ENCODE measurements at regions not wholly inside any gene's neighbourhood (a gene's known extent, or its start where the extent isn't known, plus 50 kb on each side); places are given as distances from the start of the nearest gene placed in this dataset.

DNA sequence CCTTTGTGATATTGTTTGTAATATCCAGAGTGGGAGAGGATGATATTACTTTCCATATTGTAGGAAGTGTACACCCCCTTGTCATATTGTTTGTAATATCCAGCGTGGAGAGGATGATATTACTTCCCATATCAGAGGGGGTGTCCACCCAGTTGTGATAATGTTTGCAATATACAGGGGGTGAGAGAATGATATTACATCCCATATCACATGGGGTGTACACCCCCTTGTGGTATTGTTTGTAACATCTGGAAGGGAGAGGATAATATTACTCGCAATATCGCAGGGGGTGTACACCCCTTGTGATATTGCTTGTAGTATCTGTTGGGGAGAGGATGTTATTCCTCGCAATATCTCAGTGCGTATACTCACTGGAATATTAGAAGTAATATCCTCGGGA, 61.5 kb downstream of the PRSS23 start:
- no peak overlapping the region for H3K4me3 ChIP-seq (ENCODE audit: low read length in 2 of 2)
- no peaks in the 10 kb centered on the region for H3K4me1 ChIP-seq (ENCODE audit: control insufficient read depth in 2 of 2, insufficient read depth in 2 of 2, low read length in 2 of 2)
- no peaks in the 10 kb centered on the region for H3K9me3 ChIP-seq (ENCODE audit: control insufficient read depth in 2 of 2, insufficient read depth in 1 of 2, low read length in 1 of 2)
- DNase-seq (ENCODE audit: low read depth in 6 of 9, low spot score in 9 of 9) = no peak
- no peaks in the 10 kb centered on the region for H3K36me3 ChIP-seq (ENCODE audit: control insufficient read depth in 2 of 2, insufficient read depth in 2 of 2, low read length in 1 of 2)
- WGBS = 96% methylated on average over 6 of the region's 6 CpGs
- H3K27ac ChIP-seq (ENCODE audit: low read depth in 1 of 2, low read length in 1 of 2) = no peak overlapping the region
- H3K27me3 ChIP-seq (ENCODE audit: control insufficient read depth in 2 of 2, insufficient read depth in 1 of 2, low read length in 1 of 2) = no peaks in the 10 kb centered on the region

DNA sequence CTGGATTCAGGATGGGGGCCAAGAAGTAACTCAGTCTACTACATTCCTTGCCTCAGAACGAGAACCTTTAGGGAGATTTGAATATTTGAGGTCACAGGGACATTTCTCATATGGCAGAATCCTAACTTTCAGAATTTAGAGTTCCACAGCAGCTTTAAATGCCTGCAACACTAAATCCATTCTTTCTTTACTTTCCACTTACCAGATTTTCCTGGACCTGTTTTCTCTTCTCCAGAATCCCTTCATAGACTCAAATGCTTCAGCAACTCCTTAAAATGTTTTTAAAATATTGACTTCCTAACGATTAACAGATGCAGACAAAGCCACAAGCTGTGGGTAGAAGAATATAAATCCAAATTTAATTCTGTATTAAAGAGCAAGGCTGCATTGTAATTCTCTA, 63.1 kb downstream of the PRSS23 start:
- no peaks in the 10 kb centered on the region for H3K36me3 ChIP-seq (ENCODE audit: control insufficient read depth in 2 of 2, insufficient read depth in 2 of 2, low read length in 1 of 2)
- H3K4me3 ChIP-seq (ENCODE audit: low read length in 2 of 2) = no peak overlapping the region
- no peak overlapping the region for H3K27ac ChIP-seq (ENCODE audit: low read depth in 1 of 2, low read length in 1 of 2)
- DNase-seq (ENCODE audit: low read depth in 6 of 9, low spot score in 9 of 9) = no peak
- WGBS = 67% methylated on average over 2 of the region's 2 CpGs
- H3K4me1 ChIP-seq (ENCODE audit: control insufficient read depth in 2 of 2, insufficient read depth in 2 of 2, low read length in 2 of 2) = no peaks in the 10 kb centered on the region
- no peaks in the 10 kb centered on the region for H3K27me3 ChIP-seq (ENCODE audit: control insufficient read depth in 2 of 2, insufficient read depth in 1 of 2, low read length in 1 of 2)
- H3K9me3 ChIP-seq (ENCODE audit: control insufficient read depth in 2 of 2, insufficient read depth in 1 of 2, low read length in 1 of 2) = no peaks in the 10 kb centered on the region

DNA sequence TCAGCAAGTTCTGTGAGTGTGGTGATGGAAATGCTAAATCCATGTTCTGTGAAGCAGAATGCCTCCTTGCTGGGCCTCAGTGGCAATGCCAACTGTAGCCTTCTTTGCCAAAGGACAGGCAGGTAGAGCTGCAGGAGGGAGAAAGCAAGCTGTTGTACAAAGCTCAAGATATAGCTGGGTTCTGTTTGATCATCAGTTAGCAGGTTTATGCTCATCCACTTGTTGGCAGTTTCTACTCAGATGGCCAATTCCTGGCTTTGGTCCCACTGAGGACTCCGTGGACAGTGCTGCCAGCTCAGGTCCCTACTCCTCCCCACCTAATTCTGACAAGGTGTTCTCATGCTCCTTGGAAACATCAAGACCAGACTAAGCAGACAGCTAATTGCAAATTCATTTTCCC, 65.1 kb downstream of the PRSS23 start:
- Histone ChIP-seq H3K4me3 (ENCODE audit: low read length in 2 of 2) (no peak overlapping the region), H3K36me3 (ENCODE audit: control insufficient read depth in 2 of 2, insufficient read depth in 2 of 2, low read length in 1 of 2) (no peaks in the 10 kb centered on the region), H3K9me3 (ENCODE audit: control insufficient read depth in 2 of 2, insufficient read depth in 1 of 2, low read length in 1 of 2) (no peaks in the 10 kb centered on the region), H3K27me3 (ENCODE audit: control insufficient read depth in 2 of 2, insufficient read depth in 1 of 2, low read length in 1 of 2) (no peaks in the 10 kb centered on the region), H3K27ac (ENCODE audit: low read depth in 1 of 2, low read length in 1 of 2) (no peak overlapping the region), H3K4me1 (ENCODE audit: control insufficient read depth in 2 of 2, insufficient read depth in 2 of 2, low read length in 2 of 2) (no peaks in the 10 kb centered on the region)
- 91% methylated on average over 1 of the region's 1 CpG for WGBS
- no peak for DNase-seq (ENCODE audit: low read depth in 6 of 9, low spot score in 9 of 9)

DNA sequence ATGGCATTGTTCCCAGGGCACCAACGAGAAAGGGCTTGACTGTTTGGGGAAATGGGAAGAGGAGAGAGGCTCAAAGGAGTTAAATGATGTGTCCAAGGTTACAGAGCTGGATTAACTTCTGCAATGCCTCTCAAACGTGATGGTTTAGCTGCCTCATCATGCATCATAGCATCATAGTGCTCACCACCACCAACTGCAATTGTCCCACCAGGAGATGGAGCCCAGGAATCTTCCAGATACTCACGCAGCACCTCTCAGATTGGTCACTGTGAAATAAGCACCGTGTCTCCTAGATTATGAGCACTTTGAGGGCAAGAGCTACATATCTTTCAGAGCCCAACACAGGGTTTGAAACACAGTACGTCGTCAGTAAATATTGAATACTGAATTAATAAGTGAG, 69.2 kb downstream of the PRSS23 start:
- H3K4me3 ChIP-seq (ENCODE audit: low read length in 2 of 2) = no peak overlapping the region
- H3K4me1 ChIP-seq (ENCODE audit: control insufficient read depth in 2 of 2, insufficient read depth in 2 of 2, low read length in 2 of 2) = no peaks in the 10 kb centered on the region
- no peaks in the 10 kb centered on the region for H3K27me3 ChIP-seq (ENCODE audit: control insufficient read depth in 2 of 2, insufficient read depth in 1 of 2, low read length in 1 of 2)
- H3K9me3 ChIP-seq (ENCODE audit: control insufficient read depth in 2 of 2, insufficient read depth in 1 of 2, low read length in 1 of 2) = no peaks in the 10 kb centered on the region
- no peak for DNase-seq (ENCODE audit: low read depth in 6 of 9, low spot score in 9 of 9)
- no peaks in the 10 kb centered on the region for H3K36me3 ChIP-seq (ENCODE audit: control insufficient read depth in 2 of 2, insufficient read depth in 2 of 2, low read length in 1 of 2)
- no peak overlapping the region for H3K27ac ChIP-seq (ENCODE audit: low read depth in 1 of 2, low read length in 1 of 2)
- 67% methylated on average over 6 of the region's 6 CpGs for WGBS

DNA sequence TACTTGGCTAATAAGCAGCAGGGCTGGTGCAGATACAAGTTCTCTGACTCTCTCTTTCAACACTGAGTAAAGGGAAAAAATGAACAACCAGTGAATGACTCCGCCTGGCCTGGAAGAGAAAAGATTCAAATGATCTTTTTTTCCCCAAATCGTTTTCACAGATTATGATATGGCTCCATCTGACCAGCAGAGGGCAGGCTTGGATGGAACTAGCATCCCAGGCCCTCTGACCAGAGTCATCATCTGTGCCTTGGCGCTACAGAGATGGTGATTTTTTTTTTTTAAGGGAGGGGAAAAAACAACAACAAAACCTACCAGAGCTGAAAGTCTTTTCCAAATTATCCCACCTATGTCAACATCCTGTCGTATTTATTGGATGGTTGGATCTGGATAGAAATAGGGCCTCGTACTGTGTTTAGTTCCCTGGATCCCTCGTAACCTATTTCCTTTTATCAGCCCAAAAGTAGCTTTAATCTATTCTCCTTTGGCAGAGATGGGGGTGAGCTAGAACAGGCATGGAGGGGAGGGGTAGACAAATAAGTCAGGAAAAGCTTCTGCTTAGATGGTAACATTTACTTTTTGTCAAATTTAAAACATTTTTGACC, 69.7 kb downstream of the PRSS23 start:
- Histone ChIP-seq H3K36me3 (ENCODE audit: control insufficient read depth in 2 of 2, insufficient read depth in 2 of 2, low read length in 1 of 2) (no peaks in the 10 kb centered on the region), H3K4me1 (ENCODE audit: control insufficient read depth in 2 of 2, insufficient read depth in 2 of 2, low read length in 2 of 2) (no peaks in the 10 kb centered on the region), H3K27ac (ENCODE audit: low read depth in 1 of 2, low read length in 1 of 2) (no peak overlapping the region), H3K9me3 (ENCODE audit: control insufficient read depth in 2 of 2, insufficient read depth in 1 of 2, low read length in 1 of 2) (no peaks in the 10 kb centered on the region), H3K4me3 (ENCODE audit: low read length in 2 of 2) (no peak overlapping the region), H3K27me3 (ENCODE audit: control insufficient read depth in 2 of 2, insufficient read depth in 1 of 2, low read length in 1 of 2) (no peaks in the 10 kb centered on the region)
- peak in 8 of 9 donors; percentile 3 to 49 (median 14) for DNase-seq (ENCODE audit: low read depth in 6 of 9, low spot score in 9 of 9)
- WGBS = 52% methylated on average over 6 of the region's 6 CpGs

DNA sequence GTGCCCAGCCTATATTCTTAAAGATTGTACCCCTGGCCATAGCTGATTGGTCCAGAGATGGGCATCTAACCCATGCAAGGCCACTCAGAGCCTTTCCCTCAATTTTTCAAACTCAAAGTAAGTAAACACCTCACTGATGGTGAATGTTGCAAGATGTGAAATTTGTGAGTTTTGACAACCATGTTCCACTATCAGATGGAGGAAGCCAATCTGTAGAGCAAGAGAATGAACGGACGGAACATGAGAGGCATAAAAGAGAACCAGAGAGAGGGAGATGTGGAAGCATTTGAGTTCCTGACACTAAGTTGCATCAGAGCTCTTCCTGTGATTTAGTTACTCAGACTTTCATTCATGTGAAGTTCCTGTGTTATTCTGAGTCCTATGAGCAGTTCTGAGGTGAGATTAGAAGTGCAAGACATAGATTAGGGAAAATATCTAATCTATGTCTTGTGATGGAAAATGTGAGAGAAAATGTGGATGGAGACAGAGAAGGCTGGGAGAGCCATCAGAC, 73.3 kb downstream of the PRSS23 start:
- Histone ChIP-seq H3K9me3 (ENCODE audit: control insufficient read depth in 2 of 2, insufficient read depth in 1 of 2, low read length in 1 of 2) (no peaks in the 10 kb centered on the region), H3K4me3 (ENCODE audit: low read length in 2 of 2) (no peak overlapping the region), H3K27me3 (ENCODE audit: control insufficient read depth in 2 of 2, insufficient read depth in 1 of 2, low read length in 1 of 2) (no peaks in the 10 kb centered on the region), H3K4me1 (ENCODE audit: control insufficient read depth in 2 of 2, insufficient read depth in 2 of 2, low read length in 2 of 2) (no peaks in the 10 kb centered on the region), H3K36me3 (ENCODE audit: control insufficient read depth in 2 of 2, insufficient read depth in 2 of 2, low read length in 1 of 2) (no peaks in the 10 kb centered on the region), H3K27ac (ENCODE audit: low read depth in 1 of 2, low read length in 1 of 2) (no peak overlapping the region)
- WGBS = 93% methylated on average over 2 of the region's 2 CpGs
- DNase-seq (ENCODE audit: low read depth in 6 of 9, low spot score in 9 of 9) = no peak

DNA sequence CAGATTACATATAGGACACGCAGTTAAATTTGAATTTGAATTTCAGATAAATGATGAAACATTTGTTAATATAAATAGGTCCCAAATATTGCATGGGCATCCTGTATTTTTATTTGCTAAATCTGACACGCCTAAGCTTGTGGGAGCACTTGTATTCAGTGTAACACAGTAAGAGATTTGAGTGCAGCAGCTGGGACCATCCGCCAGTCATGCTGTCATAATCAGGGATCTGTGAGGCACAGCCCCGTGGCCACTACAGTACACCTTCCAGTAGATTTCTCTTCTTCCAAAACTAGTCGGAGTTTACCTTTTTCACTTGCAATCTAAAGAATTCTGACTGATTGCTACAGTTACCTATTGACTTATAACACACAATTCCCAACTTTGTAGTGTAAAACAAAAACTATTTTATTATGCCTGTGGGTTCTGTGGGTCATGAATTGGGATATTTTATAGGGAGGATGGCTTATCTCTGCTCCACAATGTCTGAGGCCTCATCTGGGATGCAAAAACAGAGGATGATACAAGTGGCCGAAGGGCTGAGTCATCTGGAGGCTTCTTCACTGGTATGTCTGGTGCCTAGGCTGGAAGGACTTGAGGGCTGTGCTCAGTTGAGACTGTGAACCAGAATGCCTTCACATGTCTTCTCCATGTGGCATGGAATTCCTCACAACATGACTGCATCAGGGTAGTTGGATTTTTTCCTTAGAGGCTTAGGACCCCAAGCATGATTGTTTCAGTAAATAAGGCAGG, 74.1 kb downstream of the PRSS23 start:
- no peak for DNase-seq (ENCODE audit: low read depth in 6 of 9, low spot score in 9 of 9)
- H3K27ac ChIP-seq (ENCODE audit: low read depth in 1 of 2, low read length in 1 of 2) = no peak overlapping the region
- no peak overlapping the region for H3K4me3 ChIP-seq (ENCODE audit: low read length in 2 of 2)
- 93% methylated on average over 6 of the region's 6 CpGs for WGBS
- H3K4me1 ChIP-seq (ENCODE audit: control insufficient read depth in 2 of 2, insufficient read depth in 2 of 2, low read length in 2 of 2) = no peaks in the 10 kb centered on the region
- no peaks in the 10 kb centered on the region for H3K36me3 ChIP-seq (ENCODE audit: control insufficient read depth in 2 of 2, insufficient read depth in 2 of 2, low read length in 1 of 2)
- no peaks in the 10 kb centered on the region for H3K9me3 ChIP-seq (ENCODE audit: control insufficient read depth in 2 of 2, insufficient read depth in 1 of 2, low read length in 1 of 2)
- H3K27me3 ChIP-seq (ENCODE audit: control insufficient read depth in 2 of 2, insufficient read depth in 1 of 2, low read length in 1 of 2) = no peaks in the 10 kb centered on the region

DNA sequence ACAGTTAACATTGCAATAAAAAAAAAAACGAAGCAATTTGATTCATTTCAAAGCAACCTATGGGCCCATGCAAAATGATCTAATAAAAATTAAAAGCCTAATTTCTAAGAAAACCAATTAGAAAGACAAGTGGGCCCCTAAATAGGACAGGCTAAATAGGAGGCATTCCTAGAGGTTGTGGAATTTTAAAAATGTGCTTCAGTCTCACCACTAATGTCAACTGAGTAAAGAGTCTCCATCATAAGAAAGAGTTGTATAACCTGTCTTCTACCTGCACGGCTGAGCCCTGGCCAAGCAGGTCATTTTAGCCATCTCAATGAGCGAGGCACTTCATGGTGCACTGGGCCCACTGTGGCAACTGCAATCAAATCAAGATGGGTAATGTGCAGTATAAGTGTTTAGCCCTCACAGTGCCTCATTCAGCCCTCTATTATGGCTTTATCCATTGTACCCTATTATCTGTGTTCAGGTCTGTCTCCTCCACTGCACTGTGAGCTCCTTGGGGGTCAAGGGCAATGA, 76.4 kb downstream of the PRSS23 start:
- DNase-seq (ENCODE audit: low read depth in 6 of 9, low spot score in 9 of 9) = no peak
- no peaks in the 10 kb centered on the region for H3K9me3 ChIP-seq (ENCODE audit: control insufficient read depth in 2 of 2, insufficient read depth in 1 of 2, low read length in 1 of 2)
- H3K4me1 ChIP-seq (ENCODE audit: control insufficient read depth in 2 of 2, insufficient read depth in 2 of 2, low read length in 2 of 2) = no peaks in the 10 kb centered on the region
- H3K36me3 ChIP-seq (ENCODE audit: control insufficient read depth in 2 of 2, insufficient read depth in 2 of 2, low read length in 1 of 2) = no peaks in the 10 kb centered on the region
- no peak overlapping the region for H3K27ac ChIP-seq (ENCODE audit: low read depth in 1 of 2, low read length in 1 of 2)
- no peak overlapping the region for H3K4me3 ChIP-seq (ENCODE audit: low read length in 2 of 2)
- no peaks in the 10 kb centered on the region for H3K27me3 ChIP-seq (ENCODE audit: control insufficient read depth in 2 of 2, insufficient read depth in 1 of 2, low read length in 1 of 2)
- 96% methylated on average over 3 of the region's 3 CpGs for WGBS

DNA sequence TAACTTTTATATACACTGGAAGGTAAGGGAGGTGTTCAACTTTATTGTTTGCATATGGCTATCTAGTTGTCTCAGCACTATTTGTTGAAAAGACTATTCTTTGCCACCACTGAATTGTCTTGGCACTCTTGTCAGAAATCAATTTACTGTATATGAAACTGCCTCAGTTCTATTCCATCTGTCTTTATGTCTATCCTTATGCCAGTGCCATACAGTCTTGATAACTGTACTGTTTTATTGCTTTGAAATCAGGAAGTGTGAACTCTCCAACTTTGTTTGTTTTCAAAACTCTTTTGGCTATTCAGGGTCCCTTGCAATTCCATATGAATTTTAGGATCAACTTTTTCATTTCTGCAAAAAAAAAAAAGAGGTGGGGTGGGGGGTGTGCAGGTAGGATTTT, 77.2 kb downstream of the PRSS23 start:
- Histone ChIP-seq H3K4me3 (ENCODE audit: low read length in 2 of 2) (no peak overlapping the region), H3K36me3 (ENCODE audit: control insufficient read depth in 2 of 2, insufficient read depth in 2 of 2, low read length in 1 of 2) (no peaks in the 10 kb centered on the region), H3K27ac (ENCODE audit: low read depth in 1 of 2, low read length in 1 of 2) (no peak overlapping the region), H3K9me3 (ENCODE audit: control insufficient read depth in 2 of 2, insufficient read depth in 1 of 2, low read length in 1 of 2) (no peaks in the 10 kb centered on the region), H3K27me3 (ENCODE audit: control insufficient read depth in 2 of 2, insufficient read depth in 1 of 2, low read length in 1 of 2) (no peaks in the 10 kb centered on the region), H3K4me1 (ENCODE audit: control insufficient read depth in 2 of 2, insufficient read depth in 2 of 2, low read length in 2 of 2) (no peaks in the 10 kb centered on the region)
- DNase-seq (ENCODE audit: low read depth in 6 of 9, low spot score in 9 of 9) = no peak
